Large intestine (tissue), 3 donors: ENCODE measurements at regions not wholly inside any gene's neighbourhood (a gene's known extent, or its start where the extent isn't known, plus 50 kb on each side); places are given as distances from the start of the nearest gene placed in this dataset.

Source experiments
- DNase-seq, 2 donors: peaks; one replicate each; pipeline versions ENCODE4 v3.0.0 to v3.0.0-alpha.2; 2013
- H3K27ac ChIP-seq: one replicate; pipeline ENCODE4 v1.5.1; 2013; ENCODE audit warnings: low read length
- H3K27me3 ChIP-seq: 2 replicates; pipeline ENCODE4 v1.6.1; 2013; ENCODE audit warnings: low read length; ENCODE audit not compliant: control insufficient read depth, insufficient read depth
- H3K36me3 ChIP-seq: 2 replicates; pipeline ENCODE4 v1.6.1; 2013; ENCODE audit warnings: low read length; ENCODE audit not compliant: control insufficient read depth, insufficient read depth
- H3K4me1 ChIP-seq: one replicate; pipeline ENCODE4 v1.6.1; 2013; ENCODE audit warnings: low read length; ENCODE audit not compliant: control insufficient read depth, insufficient read depth
- H3K4me3 ChIP-seq: one replicate; pipeline ENCODE4 v1.5.1; 2013; ENCODE audit warnings: low read length
- H3K9me3 ChIP-seq: one replicate; pipeline ENCODE4 v1.6.1; 2013; ENCODE audit warnings: mild to moderate bottlenecking, low read depth, low read length, moderate library complexity; ENCODE audit not compliant: control insufficient read depth
- WGBS: methylation state at CpG from one replicate; pipeline ENCODE4 v1.1.5; 2013; ENCODE audit warnings: low lambda C conversion rate; ENCODE audit not compliant: insufficient coverage; 5-methylcytosine and 5-hydroxymethylcytosine counted together

GRCh38 chr12:84222841-84223240, 689.8 kb downstream of the SLC6A15 start:
- Histone ChIP-seq H3K27me3 (no peaks in the 10 kb centered on the region), H3K36me3 (no peaks in the 10 kb centered on the region), H3K27ac (no peak overlapping the region), H3K4me3 (no peak overlapping the region), H3K9me3 (no peaks in the 10 kb centered on the region), H3K4me1 (no peaks in the 10 kb centered on the region)
- whole genome bisulfite sequencing: 86% methylated on average over 3 of the region's 3 CpGs
- DNase-seq: no peak

- no peaks in the 10 kb centered on the region for H3K27me3 ChIP-seq
- no peaks in the 10 kb centered on the region for H3K4me1 ChIP-seq
- DNase-seq: no peak
- H3K9me3 ChIP-seq: no peaks in the 10 kb centered on the region
- WGBS: 70% methylated on average over 1 of the region's 1 CpG
- no peak overlapping the region for H3K27ac ChIP-seq
- no peak overlapping the region for H3K4me3 ChIP-seq
- no peaks in the 10 kb centered on the region for H3K36me3 ChIP-seq
Measured at GRCh38 chr12:84218406-84218805, 694.2 kb downstream of the SLC6A15 start.

GRCh38 chr12:84201976-84202375, 710.6 kb downstream of the SLC6A15 start:
- WGBS: 80% methylated on average over 1 of the region's 2 CpGs
- H3K9me3 ChIP-seq: no peaks in the 10 kb centered on the region
- DNase-seq: no peak
- H3K4me1 ChIP-seq: no peaks in the 10 kb centered on the region
- no peak overlapping the region for H3K4me3 ChIP-seq
- H3K27me3 ChIP-seq: no peaks in the 10 kb centered on the region
- no peaks in the 10 kb centered on the region for H3K36me3 ChIP-seq
- H3K27ac ChIP-seq: no peak overlapping the region

GRCh38 chr12:84198294-84198946, 714.2 kb downstream of the SLC6A15 start:
- WGBS: 95% methylated on average over 3 of the region's 6 CpGs
- H3K4me3 ChIP-seq: no peak overlapping the region
- no peak for DNase-seq

GRCh38 chr12:84191779-84192178, 720.8 kb downstream of the SLC6A15 start:
- WGBS: no CpG with 5 or more reads among the region's 3 CpGs
- H3K9me3 ChIP-seq: no peaks in the 10 kb centered on the region

More at GRCh38 chr12:84198294-84198946, 714.2 kb downstream of the SLC6A15 start:
- Histone ChIP-seq H3K27me3 (no peaks in the 10 kb centered on the region), H3K27ac (no peak overlapping the region), H3K9me3 (no peaks in the 10 kb centered on the region), H3K36me3 (no peaks in the 10 kb centered on the region), H3K4me1 (no peaks in the 10 kb centered on the region)

GRCh38 chr12:84186433-84186832, 726.2 kb downstream of the SLC6A15 start:
- H3K27ac ChIP-seq: no peak overlapping the region
- no peak overlapping the region for H3K4me3 ChIP-seq
- no peaks in the 10 kb centered on the region for H3K4me1 ChIP-seq
- H3K9me3 ChIP-seq: no peaks in the 10 kb centered on the region
- no peaks in the 10 kb centered on the region for H3K27me3 ChIP-seq
- WGBS: no CpG with 5 or more reads among the region's 1 CpG
- no peak for DNase-seq
- no peaks in the 10 kb centered on the region for H3K36me3 ChIP-seq

More at GRCh38 chr12:84191779-84192178, 720.8 kb downstream of the SLC6A15 start:
- Histone ChIP-seq H3K4me3 (no peak overlapping the region), H3K36me3 (no peaks in the 10 kb centered on the region), H3K27ac (no peak overlapping the region), H3K4me1 (no peaks in the 10 kb centered on the region), H3K27me3 (no peaks in the 10 kb centered on the region)
- DNase-seq: no peak

GRCh38 chr12:84183576-84183975, 729.0 kb downstream of the SLC6A15 start:
- Histone ChIP-seq H3K27me3 (no peaks in the 10 kb centered on the region), H3K4me1 (no peaks in the 10 kb centered on the region), H3K9me3 (no peaks in the 10 kb centered on the region), H3K36me3 (no peaks in the 10 kb centered on the region), H3K27ac (no peak overlapping the region), H3K4me3 (no peak overlapping the region)
- WGBS: no CpG with 5 or more reads among the region's 2 CpGs
- DNase-seq: no peak

GRCh38 chr12:84174115-84174514, 738.5 kb downstream of the SLC6A15 start:
- no peak overlapping the region for H3K4me3 ChIP-seq
- H3K9me3 ChIP-seq: peaks cover 7% of the 10 kb centered on the region
- DNase-seq: no peak
- no CpG with 5 or more reads among the region's 5 CpGs for WGBS
- H3K27me3 ChIP-seq: no peaks in the 10 kb centered on the region
- no peaks in the 10 kb centered on the region for H3K36me3 ChIP-seq
- H3K4me1 ChIP-seq: no peaks in the 10 kb centered on the region
- no peak overlapping the region for H3K27ac ChIP-seq

- 83% methylated on average over 1 of the region's 4 CpGs for WGBS
- no peaks in the 10 kb centered on the region for H3K36me3 ChIP-seq
- H3K4me3 ChIP-seq: no peak overlapping the region
- DNase-seq: no peak
- H3K27ac ChIP-seq: no peak overlapping the region
- H3K27me3 ChIP-seq: no peaks in the 10 kb centered on the region
- no peaks in the 10 kb centered on the region for H3K4me1 ChIP-seq
- peaks cover 7% of the 10 kb centered on the region for H3K9me3 ChIP-seq
Measured at GRCh38 chr12:84172823-84173424, 739.7 kb downstream of the SLC6A15 start.

- Histone ChIP-seq H3K27ac (no peak overlapping the region), H3K36me3 (no peaks in the 10 kb centered on the region), H3K4me3 (no peak overlapping the region), H3K9me3 (no peaks in the 10 kb centered on the region), H3K27me3 (no peaks in the 10 kb centered on the region), H3K4me1 (no peaks in the 10 kb centered on the region)
- 33% methylated on average over 1 of the region's 1 CpG for WGBS
- no peak for DNase-seq
Measured at GRCh38 chr12:84166812-84167211, 745.8 kb downstream of the SLC6A15 start.
